GM19099 (cell line): ENCODE measurements at regions not wholly inside any gene's neighbourhood (a gene's known extent, or its start where the extent isn't known, plus 50 kb on each side); places are given as distances from the start of the nearest gene placed in this dataset.

Experiments used
- POLR2A ChIP-seq: IDR thresholded peaks from 3 replicates; pipeline ENCODE4 v1.6.1; 2011; ENCODE audit warnings: low read depth; ENCODE audit not compliant: insufficient read length; ENCODE audit errors: extremely low read depth

DNA sequence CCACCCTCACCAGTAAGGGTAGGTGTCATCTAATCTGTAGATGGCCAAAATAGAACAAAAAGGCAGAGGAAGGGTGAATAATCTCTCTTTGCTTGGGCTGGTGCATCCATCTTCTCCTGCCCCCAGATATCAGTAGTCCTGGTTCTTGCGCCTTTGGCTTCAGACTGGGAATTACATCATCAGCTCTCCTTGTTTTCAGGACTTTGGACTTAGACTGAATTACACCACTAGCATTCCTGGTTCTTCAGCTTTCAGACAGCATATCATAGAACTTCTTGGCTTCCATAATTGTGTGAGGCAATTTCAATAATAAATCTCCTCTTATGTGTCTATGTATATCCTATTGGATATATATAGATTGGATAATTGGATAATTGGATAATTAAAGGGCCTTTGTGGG lies 403.0 kb upstream of the USP24 start:
- no peak for TF ChIP-seq POLR2A

DNA sequence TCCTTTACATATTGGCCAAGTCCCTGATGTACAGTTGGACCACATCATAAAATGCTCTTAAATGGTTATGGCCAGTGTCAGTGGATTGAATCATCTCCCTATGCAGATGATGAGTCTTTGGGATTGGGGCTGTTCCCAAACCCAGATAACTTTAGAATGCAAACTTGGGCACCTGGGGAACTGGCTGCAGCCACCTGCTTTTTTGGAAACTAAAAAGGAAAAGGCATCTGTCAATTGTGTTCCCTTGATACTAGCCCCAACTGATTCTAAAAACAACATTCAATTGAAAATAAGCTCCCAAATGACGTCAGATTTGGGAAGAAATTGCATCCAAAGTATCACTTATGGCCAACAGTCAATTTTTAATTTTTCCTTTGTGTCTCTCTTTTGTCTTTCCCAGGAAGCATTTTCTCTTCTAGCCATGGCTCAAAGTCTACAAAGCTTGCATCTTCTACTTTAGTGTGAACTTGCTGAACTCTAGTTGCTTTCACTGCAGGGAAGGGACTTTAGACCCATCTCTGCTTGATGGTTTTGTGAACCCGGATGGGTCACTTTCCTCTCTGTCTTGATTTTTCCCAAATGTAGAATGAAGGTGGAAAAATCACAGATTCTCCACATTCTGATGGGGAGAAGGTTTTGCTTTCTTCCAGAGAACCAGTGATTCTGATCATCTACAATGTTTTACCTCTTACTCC lies 402.3 kb upstream of the USP24 start:
- TF ChIP-seq POLR2A, result no peak

DNA sequence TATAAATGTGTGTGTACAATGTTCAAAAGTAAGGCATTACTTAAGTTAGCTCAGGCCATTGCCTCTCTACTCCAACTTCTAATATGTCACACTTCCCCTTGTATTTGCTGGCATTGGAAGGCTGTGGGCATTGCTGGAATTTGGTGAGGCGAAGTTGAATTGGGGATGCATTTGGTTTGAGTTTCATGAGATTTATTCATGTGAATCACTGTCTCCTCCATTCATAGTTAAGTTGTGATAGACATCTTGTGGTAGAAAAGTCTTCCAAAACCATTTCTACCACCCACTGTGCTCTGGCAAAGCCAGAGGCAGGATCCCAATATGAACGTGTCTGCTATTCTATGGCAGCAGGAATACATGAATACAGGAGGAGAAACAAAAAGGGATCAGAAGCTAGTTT lies 397.8 kb upstream of the USP24 start:
- no peak for TF ChIP-seq POLR2A

DNA sequence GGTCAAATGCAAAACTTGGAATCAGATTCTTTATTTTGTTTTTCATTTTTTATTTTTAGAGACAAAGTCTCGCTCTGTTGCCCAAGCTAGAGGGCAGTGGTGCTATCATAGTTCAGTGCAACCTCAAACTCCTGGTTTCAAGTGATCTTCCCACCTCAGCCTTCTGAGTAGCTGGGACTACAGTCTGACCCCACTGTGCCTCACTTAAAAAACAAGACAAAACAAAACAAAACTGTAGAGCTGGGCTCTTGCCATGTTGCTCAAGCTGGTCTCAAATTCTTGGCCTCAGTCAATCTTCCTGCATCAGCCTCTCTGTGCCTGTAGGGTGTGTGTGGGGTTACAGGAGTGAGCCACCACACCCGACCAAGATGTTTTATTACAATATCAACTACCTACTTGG lies 396.0 kb upstream of the USP24 start:
- no peak for TF ChIP-seq POLR2A

DNA sequence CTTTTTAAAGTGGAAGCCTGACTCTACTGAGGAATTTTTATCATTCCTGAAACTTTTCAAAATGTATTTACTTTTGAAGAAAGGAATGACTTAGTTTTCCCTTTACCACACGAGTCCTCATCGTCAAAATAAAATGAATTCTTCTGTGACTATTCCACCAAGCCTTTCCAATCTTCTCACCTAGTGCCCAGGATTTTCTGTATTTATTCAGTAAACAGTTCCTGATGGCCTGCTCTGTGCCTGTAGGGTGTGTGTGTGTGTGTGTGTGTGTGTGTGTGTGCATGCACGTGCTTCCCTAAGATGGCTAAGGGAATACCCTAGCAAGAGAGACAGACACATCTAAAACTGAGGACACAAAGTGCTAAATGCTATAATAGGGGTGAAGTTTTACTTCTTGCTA lies 395.0 kb upstream of the USP24 start:
- TF ChIP-seq POLR2A, result no peak

DNA sequence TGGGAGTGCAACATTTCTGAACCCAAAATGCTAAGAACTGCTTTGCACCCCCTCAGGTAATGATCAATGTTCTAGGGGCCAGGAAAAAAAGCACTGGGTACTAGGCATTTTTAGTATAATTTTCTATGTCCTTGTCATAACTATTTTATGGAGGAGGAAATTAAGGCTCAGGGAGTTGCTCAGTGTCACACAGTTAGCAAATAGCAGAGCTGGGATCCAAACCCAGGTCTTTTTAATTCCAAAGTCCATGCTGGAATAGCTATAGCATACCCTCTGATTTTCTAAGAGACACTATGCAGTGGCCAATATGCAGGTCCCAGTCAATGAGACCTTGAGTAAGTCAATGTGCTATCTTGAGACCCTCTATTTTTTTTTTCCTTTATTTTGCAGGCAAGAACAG lies 394.5 kb upstream of the USP24 start:
- TF ChIP-seq POLR2A, result no peak

DNA sequence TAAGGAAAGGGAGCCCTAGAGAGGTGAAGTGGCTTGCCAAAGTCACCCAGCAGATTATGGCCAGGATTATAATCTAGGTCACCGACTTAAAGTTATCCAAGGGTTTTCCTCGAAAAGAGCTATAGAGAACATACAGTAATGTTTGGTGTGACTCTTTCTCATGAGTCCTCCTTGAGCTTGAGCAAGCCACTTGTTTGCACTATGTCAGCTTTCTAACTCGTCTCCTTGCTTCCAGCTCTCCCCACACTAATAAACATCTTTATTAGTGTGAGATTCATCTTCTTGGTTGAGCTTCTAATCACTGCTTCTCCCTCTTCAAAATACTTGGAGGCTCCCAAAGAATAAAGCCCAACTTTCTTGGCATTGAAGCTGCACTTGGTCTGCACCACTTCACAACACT lies 390.0 kb upstream of the USP24 start:
- TF ChIP-seq POLR2A, result no peak

DNA sequence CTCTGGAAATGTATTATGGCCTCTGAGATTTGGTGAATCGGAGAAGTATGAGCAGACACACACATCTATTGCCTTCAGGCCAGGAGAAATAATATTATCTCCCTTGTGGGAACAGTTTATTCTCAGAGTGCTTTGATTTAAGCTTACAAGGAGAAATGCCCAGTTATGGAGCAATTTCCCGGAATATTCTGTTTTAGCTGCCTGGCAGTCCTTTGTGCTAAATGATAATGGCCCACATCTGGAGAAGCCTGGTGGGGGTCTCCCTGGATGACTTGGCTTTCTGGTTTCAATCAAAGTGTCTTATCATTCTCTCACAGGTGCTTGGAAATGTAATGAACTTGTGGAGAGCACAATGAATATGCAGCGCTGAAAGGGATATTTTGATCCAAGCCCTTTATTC lies 389.6 kb upstream of the USP24 start:
- no peak for TF ChIP-seq POLR2A

DNA sequence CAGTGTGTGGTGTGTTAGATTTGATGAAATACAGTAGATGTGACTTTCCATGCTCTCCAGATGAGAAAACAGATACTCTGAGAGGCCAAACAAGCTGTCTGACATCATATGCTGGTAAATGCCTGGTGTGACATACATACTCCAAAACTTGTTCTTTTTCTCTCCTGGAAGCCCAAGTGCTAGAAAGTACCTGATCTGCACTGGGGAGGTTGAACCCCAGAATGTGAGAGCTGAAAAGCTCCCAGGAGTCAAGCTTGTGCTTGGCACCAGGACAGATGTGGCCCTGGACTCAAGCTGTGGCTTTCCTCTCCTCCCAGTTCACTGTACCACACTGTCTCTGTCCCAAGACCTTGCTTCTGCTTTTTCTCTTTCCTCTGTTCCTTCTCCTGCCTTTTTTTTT lies 389.0 kb upstream of the USP24 start:
- no peak for TF ChIP-seq POLR2A

DNA sequence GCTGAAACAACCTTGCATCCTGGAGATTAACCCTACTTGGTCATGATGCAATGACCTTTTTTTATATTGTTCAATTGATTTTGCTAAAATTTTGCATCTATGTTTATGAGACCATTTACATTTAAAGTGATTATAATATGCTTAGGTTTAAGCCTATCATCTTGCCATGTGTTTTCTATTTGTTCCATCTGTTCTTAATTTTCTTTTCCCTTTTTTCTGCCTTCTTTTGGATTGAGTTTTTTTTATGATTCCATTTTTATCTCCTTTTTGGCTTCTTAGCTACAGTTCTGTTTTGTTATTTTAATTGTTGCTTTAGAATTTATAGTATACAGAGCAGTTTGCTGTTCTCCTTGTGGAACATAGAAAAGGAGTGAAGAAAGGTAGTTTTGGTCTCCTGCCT lies 385.1 kb upstream of the USP24 start:
- TF ChIP-seq POLR2A, result no peak

DNA sequence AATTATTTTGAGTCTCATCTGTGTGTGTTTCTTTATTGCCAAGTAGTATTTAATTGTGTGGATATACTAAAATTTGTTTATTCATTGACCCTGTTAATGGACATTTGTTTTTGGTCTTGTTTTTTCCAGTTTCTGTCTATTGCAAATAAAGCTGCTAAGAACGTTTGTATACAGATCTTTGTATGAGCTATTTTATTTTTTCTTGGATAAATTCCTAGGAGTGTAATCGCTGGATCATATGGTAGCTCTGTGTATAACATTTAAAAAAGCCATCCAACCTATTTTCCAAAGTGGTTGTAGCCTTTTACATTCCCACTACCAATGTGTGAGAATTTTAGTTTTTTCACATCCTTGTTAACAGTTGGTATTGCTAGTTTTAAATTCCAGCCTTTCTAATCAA lies 382.7 kb upstream of the USP24 start:
- no peak for TF ChIP-seq POLR2A

DNA sequence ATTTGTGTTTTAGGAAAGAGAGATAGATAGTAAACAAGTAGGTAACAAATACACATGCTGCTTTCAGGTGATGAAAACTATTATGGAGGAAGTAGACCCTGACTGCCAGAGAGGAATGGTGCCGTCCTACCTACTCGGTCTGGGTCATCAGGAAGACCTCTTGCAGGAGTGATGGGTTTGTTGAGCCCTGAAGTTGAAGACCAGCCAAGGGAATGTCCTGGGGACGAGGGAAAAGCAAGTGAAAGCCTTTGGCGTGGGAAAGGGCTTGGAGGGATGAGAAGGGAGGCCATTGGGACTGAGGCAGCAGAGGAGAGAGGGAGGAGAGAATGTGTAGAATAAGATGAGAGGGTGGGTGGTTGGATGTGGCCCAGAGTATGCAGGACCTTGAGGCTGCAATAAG lies 379.5 kb upstream of the USP24 start:
- TF ChIP-seq POLR2A, result no peak

DNA sequence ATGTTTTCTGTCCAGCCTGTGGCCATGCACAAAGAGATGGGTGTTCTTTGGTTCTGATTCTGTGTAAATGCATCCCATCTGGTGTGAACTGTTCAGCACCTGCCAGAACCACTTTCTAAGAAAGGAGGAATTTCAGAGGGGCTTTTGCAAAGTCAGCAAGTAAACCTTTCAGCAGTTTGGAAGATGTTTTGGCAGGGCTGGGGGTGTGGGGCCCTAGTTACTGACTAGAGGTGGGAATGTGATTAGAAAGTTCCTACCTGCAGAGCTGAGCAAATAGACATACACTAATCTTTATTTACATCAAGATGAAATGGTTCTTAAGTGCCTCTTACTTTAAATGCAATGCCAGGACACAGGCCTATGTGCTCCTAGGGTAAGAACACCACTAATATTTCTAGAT lies 378.1 kb upstream of the USP24 start:
- no peak for TF ChIP-seq POLR2A

DNA sequence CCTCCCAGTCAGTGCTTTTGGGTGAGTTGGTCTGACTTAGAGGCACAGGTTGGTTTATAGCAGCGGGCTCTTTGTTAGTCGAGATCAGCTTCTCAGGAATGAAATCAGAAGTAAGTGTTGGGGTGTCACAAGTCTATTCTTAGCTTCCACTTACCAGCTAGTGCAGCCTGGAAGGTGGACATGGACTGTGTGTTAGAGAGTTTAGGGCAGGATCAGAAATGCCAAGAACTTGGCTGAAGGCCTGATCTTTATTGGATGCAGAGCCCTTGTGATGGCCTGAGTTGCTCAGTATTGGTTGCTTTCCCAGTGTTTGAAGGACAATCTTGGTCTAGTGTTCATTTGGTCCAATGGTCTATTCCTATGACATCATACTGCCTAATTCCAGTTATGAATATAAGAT lies 377.0 kb upstream of the USP24 start:
- TF ChIP-seq POLR2A, result no peak

DNA sequence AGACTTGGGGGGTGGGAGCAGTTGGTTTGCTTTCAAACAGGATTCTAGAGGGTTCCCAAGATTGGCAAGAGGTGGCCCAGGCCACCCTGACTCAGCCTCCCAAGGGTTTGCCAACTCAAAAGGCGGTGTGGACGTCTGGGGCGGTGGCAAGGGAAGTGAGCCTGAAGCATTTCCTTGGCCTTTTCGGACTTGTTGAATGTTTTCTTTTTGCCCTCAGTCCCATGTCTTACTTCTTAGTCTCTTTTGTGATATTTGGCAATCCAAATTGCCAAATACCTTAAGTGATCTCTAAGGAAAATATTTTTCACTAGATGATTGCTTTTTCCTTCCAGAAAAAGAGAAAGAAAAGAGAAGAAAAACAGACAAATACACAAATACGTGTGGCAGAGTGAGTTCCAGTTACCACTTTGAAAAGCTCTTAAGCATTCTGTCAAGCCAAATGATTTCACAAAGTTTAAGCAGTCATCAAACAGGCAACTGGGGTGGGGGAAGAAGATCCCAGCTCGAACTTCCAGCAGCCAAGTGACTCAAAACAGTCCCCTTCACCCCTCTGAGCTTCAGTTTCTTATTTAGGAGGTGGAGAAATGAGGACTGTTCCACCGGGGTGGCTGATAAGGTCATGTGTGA lies 374.6 kb upstream of the USP24 start:
- TF ChIP-seq POLR2A, result no peak

DNA sequence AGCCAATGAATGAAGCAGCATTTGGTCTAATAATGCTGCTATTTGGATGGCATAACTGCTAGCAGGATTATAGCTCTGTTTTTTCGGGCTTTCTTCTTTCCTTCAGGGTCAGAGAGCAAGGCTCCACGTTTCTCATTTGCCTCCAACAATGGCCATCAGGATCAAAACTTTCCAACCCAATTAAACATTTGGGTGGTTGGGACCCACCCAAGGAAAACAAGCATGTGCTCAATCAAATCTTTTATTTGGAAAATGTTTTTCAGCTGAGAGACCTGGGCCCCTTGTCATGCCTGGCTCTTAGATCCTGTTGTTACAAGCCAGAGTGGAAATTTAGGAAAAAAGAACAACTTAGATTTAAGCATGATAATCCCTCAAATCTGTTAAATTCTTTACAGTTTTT lies 373.1 kb upstream of the USP24 start:
- no peak for TF ChIP-seq POLR2A

DNA sequence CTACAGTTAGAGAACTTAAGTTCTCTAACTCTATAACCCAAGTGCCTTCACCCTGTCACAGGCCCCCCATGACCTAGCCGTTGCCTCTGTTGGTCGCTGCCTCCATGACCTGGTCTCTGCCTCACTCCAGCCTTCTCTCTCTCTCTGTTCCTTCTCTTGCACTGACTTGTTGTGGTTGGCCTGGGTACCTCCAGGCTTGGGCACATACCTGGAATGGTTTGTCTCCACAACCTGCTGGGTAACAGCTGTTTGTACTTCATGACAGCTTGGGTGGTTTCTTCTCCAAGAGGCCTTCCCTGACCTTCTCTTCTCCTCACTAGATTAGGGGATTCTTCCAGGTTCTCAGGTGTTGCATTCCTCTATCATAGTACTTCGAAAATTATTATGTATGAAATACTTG lies 371.6 kb upstream of the USP24 start:
- no peak for TF ChIP-seq POLR2A
